Mesenchymal stem cell (in vitro differentiated cells and primary cell): ENCODE measurements at regions not wholly inside any gene's neighbourhood (a gene's known extent, or its start where the extent isn't known, plus 50 kb on each side); places are given as distances from the start of the nearest gene placed in this dataset.

Experiments used
- DNase-seq: peaks from one replicate; pipeline ENCODE4 v3.0.0-alpha.2; 2013
- H2AFZ ChIP-seq: one replicate; pipeline ENCODE4 v1.6.1; 2013; ENCODE audit warnings: low read depth, mild to moderate bottlenecking, control low read depth, inconsistent platforms, low read length, moderate library complexity
- H2AK5ac ChIP-seq: 2 replicates; pipeline ENCODE4 v1.6.1; 2013; ENCODE audit warnings: low read length, moderate library complexity, mild to moderate bottlenecking, inconsistent platforms; ENCODE audit not compliant: severe bottlenecking
- H2BK120ac ChIP-seq: one replicate; pipeline ENCODE4 v1.6.1; 2013; ENCODE audit warnings: low read depth, mild to moderate bottlenecking, inconsistent platforms, low read length, moderate library complexity
- H2BK12ac ChIP-seq, 2 experiments: one replicate each; pipeline ENCODE4 v1.6.1; 2013; ENCODE audit warnings: inconsistent platforms in 2 of 2, low read length in 2 of 2, mild to moderate bottlenecking in 2 of 2, moderate library complexity in 2 of 2, control low read depth in 1 of 2
- H2BK15ac ChIP-seq: one replicate; pipeline ENCODE4 v1.6.1; 2013; ENCODE audit warnings: mild to moderate bottlenecking, low read depth, inconsistent platforms; ENCODE audit not compliant: poor library complexity, severe bottlenecking
- H2BK5ac ChIP-seq: 2 replicates; pipeline ENCODE4 v1.6.1; 2013; ENCODE audit warnings: low read depth, mild to moderate bottlenecking, low read length, control low read depth, inconsistent platforms; ENCODE audit not compliant: poor library complexity, severe bottlenecking
- H3K14ac ChIP-seq, 2 experiments: one replicate each; pipeline ENCODE4 v1.6.1; 2013; ENCODE audit warnings: inconsistent platforms in 2 of 2, low read length in 2 of 2, control low read depth in 1 of 2, mild to moderate bottlenecking in 1 of 2, moderate library complexity in 1 of 2
- H3K18ac ChIP-seq, 2 experiments: one replicate each; pipeline ENCODE4 v1.6.1; 2013; ENCODE audit warnings: inconsistent platforms in 2 of 2, low read length in 2 of 2, control low read depth in 1 of 2, low read depth in 1 of 2, mild to moderate bottlenecking in 1 of 2
- H3K23ac ChIP-seq, 2 experiments: one replicate each; pipeline ENCODE4 v1.6.1; 2013; ENCODE audit warnings: inconsistent platforms in 2 of 2, low read length in 2 of 2, mild to moderate bottlenecking in 2 of 2, moderate library complexity in 2 of 2, control low read depth in 1 of 2
- H3K27ac ChIP-seq: 2 replicates; pipeline ENCODE4 v1.5.1; 2013; ENCODE audit warnings: mild to moderate bottlenecking, moderate library complexity, low read length, control low read depth, inconsistent platforms; ENCODE audit not compliant: poor library complexity, severe bottlenecking
- H3K27me3 ChIP-seq, 2 experiments: 2 replicates each; pipeline versions ENCODE4 v1.6.1 to v1.7.0; 2013; ENCODE audit warnings: low read length in 2 of 2, mild to moderate bottlenecking in 2 of 2, moderate library complexity in 2 of 2, control low read depth in 1 of 2, inconsistent platforms in 1 of 2; ENCODE audit not compliant: control insufficient read depth in 1 of 2, insufficient read depth in 1 of 2
- H3K36me3 ChIP-seq, 2 experiments: 2 replicates each; pipeline versions ENCODE4 v1.6.1 to v1.7.0; 2013; ENCODE audit warnings: low read length in 2 of 2, control low read depth in 1 of 2, inconsistent platforms in 1 of 2, low read depth in 1 of 2, mild to moderate bottlenecking in 1 of 2; ENCODE audit not compliant: insufficient read depth in 2 of 2, control insufficient read depth in 1 of 2
- H3K4ac ChIP-seq, 2 experiments: one replicate each; pipeline ENCODE4 v1.6.1; 2013; ENCODE audit warnings: inconsistent platforms in 2 of 2, low read length in 2 of 2, mild to moderate bottlenecking in 2 of 2, moderate library complexity in 2 of 2, control low read depth in 1 of 2, low read depth in 1 of 2
- H3K4me1 ChIP-seq: 2 replicates; pipeline ENCODE4 v1.6.1; 2013; ENCODE audit warnings: low read depth, low read length, control low read depth; ENCODE audit not compliant: control insufficient read depth, insufficient read depth
- H3K4me2 ChIP-seq: 2 replicates; pipeline ENCODE4 v1.6.1; 2013; ENCODE audit warnings: low read length, mild to moderate bottlenecking, inconsistent platforms; ENCODE audit not compliant: poor library complexity, severe bottlenecking
- H3K4me3 ChIP-seq, 2 experiments: 2 replicates each; pipeline versions ENCODE4 v1.5.1 to v1.7.0; 2013; ENCODE audit warnings: low read length in 2 of 2, mild to moderate bottlenecking in 2 of 2, control low read depth in 1 of 2, low read depth in 1 of 2; ENCODE audit not compliant: insufficient read depth in 1 of 2
- H3K79me1 ChIP-seq: replicated peaks from 2 replicates; pipeline ENCODE4 v1.6.1; 2013; ENCODE audit warnings: mild to moderate bottlenecking, control low read depth, low read length, inconsistent platforms; ENCODE audit not compliant: poor library complexity, severe bottlenecking
- H3K9ac ChIP-seq: 2 replicates; pipeline ENCODE4 v1.7.0; 2013; ENCODE audit warnings: mild to moderate bottlenecking, low read length, moderate library complexity
- H3K9me3 ChIP-seq: 2 replicates; pipeline ENCODE4 v1.7.0; 2013; ENCODE audit warnings: mild to moderate bottlenecking, low read length; ENCODE audit not compliant: control insufficient read depth
- H4K8ac ChIP-seq: one replicate; pipeline ENCODE4 v1.6.1; 2013; ENCODE audit warnings: inconsistent platforms, mild to moderate bottlenecking, low read length, moderate library complexity
- H4K91ac ChIP-seq: one replicate; pipeline ENCODE4 v1.6.1; 2013; ENCODE audit warnings: mild to moderate bottlenecking, low read length, inconsistent platforms
- WGBS: methylation state at CpG from one replicate; pipeline ENCODE4 v1.1.7; 2013; ENCODE audit warnings: mixed read lengths; 5-methylcytosine and 5-hydroxymethylcytosine counted together

DNA sequence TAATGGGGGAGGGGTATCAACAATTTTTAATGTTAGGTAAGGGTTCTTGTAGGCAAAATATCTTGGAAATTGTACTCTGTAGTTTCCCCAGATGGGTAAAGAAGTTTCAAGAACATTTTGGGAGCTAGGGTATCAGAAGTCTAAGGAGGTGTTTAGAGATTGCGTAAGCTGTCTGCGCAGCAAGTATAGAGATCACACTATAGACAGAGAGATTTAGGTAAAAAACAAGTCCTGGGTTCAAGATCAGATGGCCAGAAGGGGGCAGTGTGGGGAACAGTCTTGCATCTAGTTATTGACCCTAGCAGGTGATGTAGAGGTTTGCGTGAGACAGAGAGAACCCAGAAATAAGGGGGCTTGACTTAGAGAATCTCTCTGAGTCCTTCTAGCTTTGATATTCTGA is 80.8 kb downstream of the S1PR1 start:
- Histone ChIP-seq H3K36me3 (no peaks in the 10 kb centered on the region), H2BK15ac (no peak overlapping the region), H3K27me3 (peaks cover 10 to 58% of the 10 kb centered on the region in 2 experiments), H3K4me3 (no peak overlapping the region), H2BK120ac (no peak overlapping the region), H3K4ac (no peak overlapping the region), H3K23ac (no peak overlapping the region), H2AFZ (no peak overlapping the region), H3K27ac (no peak overlapping the region), H2BK12ac (no peak overlapping the region), H3K9me3 (no peaks in the 10 kb centered on the region), H3K9ac (no peak overlapping the region), H3K79me1 (no peaks in the 10 kb centered on the region), H2BK5ac (no peak overlapping the region), H3K4me1 (peaks cover 1% of the 10 kb centered on the region), H2AK5ac (no peak overlapping the region), H3K4me2 (no peak overlapping the region), H3K18ac (no peak overlapping the region), H4K91ac (no peak overlapping the region), H4K8ac (no peak overlapping the region), H3K14ac (no peak overlapping the region)
- WGBS = 99% methylated on average over 3 of the region's 3 CpGs
- DNase-seq = no peak

DNA sequence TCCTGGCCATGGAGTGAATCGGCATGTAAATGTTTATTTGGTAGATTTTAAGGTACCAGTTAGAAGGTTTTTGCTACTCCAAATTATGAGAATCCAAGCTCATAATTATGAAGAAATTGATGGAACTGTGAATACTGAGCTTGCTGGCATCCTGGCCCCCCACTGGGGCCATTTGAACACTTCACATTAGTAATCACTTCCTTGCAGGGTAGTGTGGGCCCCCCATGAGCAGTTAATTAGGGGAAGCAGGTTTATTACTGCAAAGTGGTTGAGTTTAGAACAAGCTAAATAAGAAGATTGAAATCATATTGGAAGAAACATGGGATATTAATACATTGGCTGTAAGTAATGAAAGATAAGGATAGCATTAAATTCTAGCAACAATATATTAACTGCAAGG is 86.7 kb downstream of the S1PR1 start:
- Histone ChIP-seq H3K9ac (no peak overlapping the region), H3K27me3 (peaks cover 15 to 53% of the 10 kb centered on the region in 2 experiments), H2BK5ac (no peak overlapping the region), H2AK5ac (no peak overlapping the region), H3K27ac (no peak overlapping the region), H3K79me1 (no peaks in the 10 kb centered on the region), H2BK120ac (no peak overlapping the region), H3K4me1 (no peaks in the 10 kb centered on the region), H3K18ac (no peak overlapping the region), H3K4me2 (no peak overlapping the region), H2AFZ (no peak overlapping the region), H2BK12ac (no peak overlapping the region), H4K8ac (no peak overlapping the region), H2BK15ac (no peak overlapping the region), H3K36me3 (no peaks in the 10 kb centered on the region), H3K9me3 (no peaks in the 10 kb centered on the region), H3K23ac (no peak overlapping the region), H3K14ac (no peak overlapping the region), H3K4ac (no peak overlapping the region), H3K4me3 (no peak overlapping the region), H4K91ac (no peak overlapping the region)
- WGBS = 100% methylated on average over 1 of the region's 1 CpG
- DNase-seq = no peak

DNA sequence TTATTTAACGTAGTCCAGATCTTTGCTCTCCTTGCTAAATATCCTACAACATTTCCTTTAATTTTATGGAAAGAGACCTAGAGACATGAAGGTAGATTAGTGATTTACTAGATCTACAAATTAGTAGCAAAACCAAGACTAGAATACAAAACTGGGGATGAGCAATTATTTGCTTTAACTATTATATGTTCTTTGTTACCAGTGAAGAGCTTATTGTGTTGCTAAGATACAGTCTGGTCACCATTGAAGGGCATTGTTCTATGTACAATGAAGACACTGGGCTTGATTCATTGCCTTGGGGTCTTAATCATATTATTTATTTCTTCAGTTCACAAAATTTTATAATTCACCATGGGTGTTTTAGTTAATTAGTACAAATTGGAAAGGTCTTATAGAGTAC is 88.3 kb downstream of the S1PR1 start:
- H2BK15ac ChIP-seq = no peak overlapping the region
- no peak overlapping the region for H3K4ac ChIP-seq
- no peak overlapping the region for H2BK5ac ChIP-seq
- no CpG with 5 or more reads among the region's 1 CpG for WGBS
- no peak overlapping the region for H2BK120ac ChIP-seq
- no peak overlapping the region for H3K27ac ChIP-seq
- no peaks in the 10 kb centered on the region for H3K36me3 ChIP-seq
- no peak overlapping the region for H3K4me2 ChIP-seq
- H2AK5ac ChIP-seq = no peak overlapping the region
- H3K27me3 ChIP-seq = peaks cover 20 to 52% of the 10 kb centered on the region in 2 experiments
- H4K8ac ChIP-seq = no peak overlapping the region
- H3K4me3 ChIP-seq = no peak overlapping the region
- no peak overlapping the region for H4K91ac ChIP-seq
- H3K18ac ChIP-seq = no peak overlapping the region
- no peak overlapping the region for H3K23ac ChIP-seq
- H3K9me3 ChIP-seq = no peaks in the 10 kb centered on the region
- H3K79me1 ChIP-seq = no peaks in the 10 kb centered on the region
- no peak overlapping the region for H2BK12ac ChIP-seq
- H3K4me1 ChIP-seq = no peaks in the 10 kb centered on the region
- no peak for DNase-seq
- no peak overlapping the region for H3K14ac ChIP-seq
- H3K9ac ChIP-seq = no peak overlapping the region
- no peak overlapping the region for H2AFZ ChIP-seq

- Histone ChIP-seq H3K79me1 (no peaks in the 10 kb centered on the region), H4K8ac (no peak overlapping the region), H3K18ac (no peak overlapping the region), H2BK5ac (no peak overlapping the region), H3K27me3 (peaks cover 11 to 32% of the 10 kb centered on the region in 2 experiments), H4K91ac (no peak overlapping the region), H2BK120ac (no peak overlapping the region), H3K4me1 (no peaks in the 10 kb centered on the region), H3K4me2 (no peak overlapping the region), H3K23ac (no peak overlapping the region), H2BK12ac (no peak overlapping the region), H2AK5ac (no peak overlapping the region), H2AFZ (no peak overlapping the region), H3K9ac (no peak overlapping the region), H3K36me3 (no peaks in the 10 kb centered on the region), H3K4me3 (no peak overlapping the region), H3K14ac (no peak overlapping the region), H3K9me3 (no peaks in the 10 kb centered on the region), H3K27ac (no peak overlapping the region), H3K4ac (no peak overlapping the region), H2BK15ac (no peak overlapping the region)
- no peak for DNase-seq
- WGBS = 85% methylated on average over 5 of the region's 6 CpGs
Observed at GRCh38 chr1:101330427-101331130, 93.8 kb downstream of the S1PR1 start.
